Stimulated activated effector memory CD8-positive, alpha-beta T cell treated with anti-CD3 and anti-CD28 coated beads, Interleukin-12 subunit alpha, Interleukin-12 subunit beta, amount 100 ng/mL, for 72 hours (primary cell): ENCODE measurements at regions not wholly inside any gene's neighbourhood (a gene's known extent, or its start where the extent isn't known, plus 50 kb on each side); places are given as distances from the start of the nearest gene placed in this dataset.
A peak's percentile ranks its signal among the peaks of the same experiment; 100 is the strongest.
"Not testable (repeated sequence)": the region's sequence is repeated elsewhere in the genome, so short reads cannot be mapped to it uniquely, and the experiment has no call there.

Experiments used
- ATAC-seq: fragments of 150-1000 bp; cut with Tn5 transposase; 2 replicates; pipeline ENCODE4 v1.10.0; 2021
- DNase-seq, 2 donors: peaks; one replicate each; pipeline ENCODE4 v3.0.0; 2021 to 2022; ENCODE audit warnings: low spot score in 2 of 2
- H3K27ac Mint-ChIP-seq: one replicate; pipeline ENCODE4 v1.8.0; 2022; ENCODE audit warnings: mild to moderate bottlenecking, mixed read lengths
- H3K36me3 Mint-ChIP-seq: one replicate; pipeline ENCODE4 v1.8.0; 2022; ENCODE audit warnings: mild to moderate bottlenecking, mixed read lengths
- H3K4me1 Mint-ChIP-seq: one replicate; pipeline ENCODE4 v1.8.0; 2022; ENCODE audit warnings: mixed read lengths
- H3K4me3 Mint-ChIP-seq: one replicate; pipeline ENCODE4 v1.8.0; 2022; ENCODE audit warnings: mild to moderate bottlenecking, mixed read lengths
- H3K9me3 Mint-ChIP-seq: one replicate; pipeline ENCODE4 v1.8.0; 2022; ENCODE audit warnings: mixed read lengths

DNA sequence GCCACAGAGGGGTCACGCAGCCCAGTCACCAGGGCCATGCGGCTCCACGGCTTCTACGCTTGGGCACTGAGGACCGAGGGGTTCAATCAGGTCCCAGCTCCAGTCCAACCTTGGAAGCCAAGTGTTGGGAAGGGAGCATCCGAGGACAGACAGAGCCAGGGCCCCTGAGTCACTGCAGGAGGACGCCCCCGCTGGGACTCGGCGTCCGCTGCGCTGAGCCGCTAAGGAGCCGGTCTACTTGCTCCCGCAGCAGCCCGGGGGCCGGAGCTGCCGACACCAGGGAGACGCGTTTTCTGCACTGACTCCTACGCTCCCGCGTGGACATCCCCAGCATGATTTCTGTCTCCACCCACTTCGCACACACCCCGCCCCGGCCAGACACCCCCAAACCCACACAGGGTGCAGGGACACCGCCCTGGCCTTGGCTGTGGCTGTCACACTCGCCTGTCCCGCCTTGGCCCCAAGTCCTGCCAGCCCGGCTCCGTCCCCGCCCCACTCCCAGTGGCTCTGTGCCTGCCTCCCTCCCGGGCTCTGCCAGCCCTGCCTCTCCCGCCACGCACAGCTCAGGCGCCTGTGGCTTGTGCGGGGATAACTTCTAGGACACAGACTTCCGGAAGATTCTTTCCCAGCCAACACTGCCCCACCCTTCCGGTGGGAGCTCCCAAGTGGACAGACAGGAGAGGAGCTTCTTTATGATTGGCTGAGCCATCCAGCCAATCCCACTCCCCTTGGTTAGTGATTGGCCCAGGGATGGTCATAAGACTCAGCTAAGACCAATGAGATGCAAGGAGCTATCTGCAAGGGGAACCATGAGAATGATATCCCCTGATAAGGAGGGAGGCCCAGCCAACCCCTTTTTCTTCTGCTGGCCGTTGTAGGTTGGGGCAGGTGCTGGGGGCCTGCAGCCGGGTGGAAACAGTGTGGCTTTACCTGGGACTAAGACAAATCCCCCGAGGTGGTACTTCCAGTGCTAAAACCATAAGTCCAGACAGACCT, 118.9 kb upstream of the SFSWAP start:
- ATAC-seq = no peak
- H3K9me3 Mint-ChIP-seq = no peaks in the 10 kb centered on the region
- DNase-seq = no peak

DNA sequence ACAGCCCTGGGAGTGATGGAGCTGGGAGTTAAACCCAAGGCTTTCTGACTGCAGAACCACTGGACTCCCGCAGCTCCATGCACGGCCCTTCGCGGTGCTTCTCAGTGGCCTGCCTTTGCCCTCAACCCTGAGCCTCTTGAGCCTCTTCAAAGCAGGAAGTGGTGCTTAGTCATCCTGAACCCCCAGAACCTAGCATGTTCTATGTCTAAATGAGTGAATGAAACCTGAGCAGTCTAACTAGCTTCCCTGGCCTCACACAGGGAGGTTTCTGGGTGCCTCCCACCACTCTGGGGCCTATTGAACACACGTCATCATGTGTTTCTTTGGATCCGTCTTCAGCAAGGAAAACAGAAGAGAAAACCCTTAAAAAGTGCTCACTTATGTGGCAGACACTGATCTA, 117.9 kb upstream of the SFSWAP start:
- DNase-seq (peak in 1 of 2 donors; percentile 70), ATAC-seq (peak; percentile 99)
- H3K9me3 Mint-ChIP-seq = no peaks in the 10 kb centered on the region
- H3K4me1 Mint-ChIP-seq = peaks cover 16% of the 10 kb centered on the region
- H3K27ac Mint-ChIP-seq = no peak overlapping the region
- no peaks in the 10 kb centered on the region for H3K36me3 Mint-ChIP-seq
- H3K4me3 Mint-ChIP-seq = no peak overlapping the region

More for the DNA sequence above, 118.9 kb upstream of the SFSWAP start:
- Mint-ChIP-seq H3K4me1 (peaks cover 16% of the 10 kb centered on the region), H3K4me3 (no peak overlapping the region), H3K36me3 (no peaks in the 10 kb centered on the region), H3K27ac (no peak overlapping the region)

DNA sequence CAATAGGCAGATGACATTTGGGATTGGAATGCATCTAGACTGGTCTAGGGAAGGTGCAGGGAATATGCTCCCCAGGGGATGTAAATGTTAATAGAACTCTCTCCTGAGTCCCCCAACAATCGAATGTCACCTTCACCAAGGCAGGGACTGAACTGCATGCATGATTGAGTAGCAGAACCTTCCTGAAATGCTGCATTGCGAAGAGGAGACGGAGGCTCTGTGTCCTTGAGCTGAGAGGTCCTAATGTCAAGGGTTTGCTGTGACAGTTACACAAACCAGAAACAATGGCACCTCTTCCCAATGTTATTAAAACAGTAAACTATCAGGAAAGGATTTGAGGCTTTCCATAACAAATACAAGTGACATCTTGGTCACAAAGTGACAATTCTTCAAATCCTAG, 117.5 kb upstream of the SFSWAP start:
- Mint-ChIP-seq H3K4me1 (peaks cover 16% of the 10 kb centered on the region), H3K36me3 (no peaks in the 10 kb centered on the region), H3K4me3 (no peak overlapping the region), H3K27ac (no peak overlapping the region), H3K9me3 (no peaks in the 10 kb centered on the region)
- no peak for ATAC-seq
- DNase-seq = no peak

DNA sequence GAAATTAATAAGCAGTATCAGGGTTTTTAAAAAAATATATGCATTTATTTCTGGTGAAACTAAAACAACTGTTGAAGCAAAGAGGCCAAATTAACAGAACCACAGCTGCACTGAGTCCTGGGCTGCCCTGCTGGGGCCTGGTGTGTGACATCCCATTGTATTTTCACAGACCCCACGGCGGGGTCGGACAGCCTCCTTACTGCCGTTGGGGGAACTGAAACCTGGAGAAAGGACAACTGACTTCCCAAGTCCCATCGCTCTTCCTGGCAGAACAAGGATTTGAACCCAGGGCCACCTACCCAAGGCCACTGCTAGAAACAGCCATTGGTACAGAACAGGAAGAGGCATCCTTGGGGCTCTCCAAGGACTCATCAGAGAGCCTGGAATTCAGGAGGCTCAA, 114.8 kb upstream of the SFSWAP start:
- peaks cover 29% of the 10 kb centered on the region for H3K4me1 Mint-ChIP-seq
- ATAC-seq = no peak
- no peak overlapping the region for H3K4me3 Mint-ChIP-seq
- peaks cover 4% of the 10 kb centered on the region for H3K36me3 Mint-ChIP-seq
- H3K9me3 Mint-ChIP-seq = no peaks in the 10 kb centered on the region
- DNase-seq = no peak
- H3K27ac Mint-ChIP-seq = no peak overlapping the region

DNA sequence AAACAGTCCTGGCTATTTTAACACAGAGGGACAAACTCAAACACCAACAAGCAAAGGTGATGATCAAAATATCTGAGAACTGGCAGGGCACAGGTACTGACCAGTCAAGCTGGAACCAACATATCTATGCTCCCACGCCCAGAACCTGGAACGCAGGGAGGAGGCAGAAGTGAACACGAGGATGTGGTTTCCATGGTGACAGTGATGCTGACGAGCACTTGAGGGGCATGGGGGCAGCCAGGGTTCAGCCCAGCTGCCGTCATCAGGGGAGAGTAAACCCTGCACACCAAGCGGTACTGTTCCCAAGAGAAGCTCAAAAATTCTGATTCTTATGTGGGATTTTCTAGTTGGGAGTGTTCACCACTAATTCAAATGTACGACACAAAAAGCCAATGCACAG, 113.6 kb upstream of the SFSWAP start:
- Mint-ChIP-seq H3K4me3 (no peak overlapping the region), H3K9me3 (no peaks in the 10 kb centered on the region), H3K36me3 (peaks cover 4% of the 10 kb centered on the region), H3K27ac (no peak overlapping the region), H3K4me1 (peaks cover 28% of the 10 kb centered on the region)
- DNase-seq (no peak), ATAC-seq (no peak)

DNA sequence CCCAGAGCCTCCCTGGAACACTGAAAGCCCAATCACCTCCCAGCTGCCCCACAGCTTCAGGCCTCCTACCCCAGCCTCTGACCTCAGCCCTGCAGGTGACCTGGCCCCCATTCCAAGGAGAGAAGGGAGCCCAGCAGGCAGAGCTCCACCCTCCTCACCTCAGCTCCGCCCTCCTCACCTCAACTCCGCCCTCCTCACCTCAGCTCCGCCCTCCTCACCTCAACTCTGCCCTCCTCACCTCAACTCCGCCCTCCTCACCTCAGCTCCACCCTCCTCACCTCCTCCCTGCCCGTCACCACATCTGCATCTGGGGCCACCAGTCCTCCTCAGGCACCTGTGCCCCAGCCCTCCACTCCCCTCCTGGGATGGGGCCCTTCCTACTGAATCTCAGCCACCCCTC, 112.2 kb upstream of the SFSWAP start:
- ATAC-seq = peak; percentile 46
- Mint-ChIP-seq H3K27ac (no peak overlapping the region), H3K4me3 (no peak overlapping the region), H3K36me3 (peaks cover 4% of the 10 kb centered on the region), H3K9me3 (no peaks in the 10 kb centered on the region), H3K4me1 (peaks cover 28% of the 10 kb centered on the region)
- DNase-seq = no peak

DNA sequence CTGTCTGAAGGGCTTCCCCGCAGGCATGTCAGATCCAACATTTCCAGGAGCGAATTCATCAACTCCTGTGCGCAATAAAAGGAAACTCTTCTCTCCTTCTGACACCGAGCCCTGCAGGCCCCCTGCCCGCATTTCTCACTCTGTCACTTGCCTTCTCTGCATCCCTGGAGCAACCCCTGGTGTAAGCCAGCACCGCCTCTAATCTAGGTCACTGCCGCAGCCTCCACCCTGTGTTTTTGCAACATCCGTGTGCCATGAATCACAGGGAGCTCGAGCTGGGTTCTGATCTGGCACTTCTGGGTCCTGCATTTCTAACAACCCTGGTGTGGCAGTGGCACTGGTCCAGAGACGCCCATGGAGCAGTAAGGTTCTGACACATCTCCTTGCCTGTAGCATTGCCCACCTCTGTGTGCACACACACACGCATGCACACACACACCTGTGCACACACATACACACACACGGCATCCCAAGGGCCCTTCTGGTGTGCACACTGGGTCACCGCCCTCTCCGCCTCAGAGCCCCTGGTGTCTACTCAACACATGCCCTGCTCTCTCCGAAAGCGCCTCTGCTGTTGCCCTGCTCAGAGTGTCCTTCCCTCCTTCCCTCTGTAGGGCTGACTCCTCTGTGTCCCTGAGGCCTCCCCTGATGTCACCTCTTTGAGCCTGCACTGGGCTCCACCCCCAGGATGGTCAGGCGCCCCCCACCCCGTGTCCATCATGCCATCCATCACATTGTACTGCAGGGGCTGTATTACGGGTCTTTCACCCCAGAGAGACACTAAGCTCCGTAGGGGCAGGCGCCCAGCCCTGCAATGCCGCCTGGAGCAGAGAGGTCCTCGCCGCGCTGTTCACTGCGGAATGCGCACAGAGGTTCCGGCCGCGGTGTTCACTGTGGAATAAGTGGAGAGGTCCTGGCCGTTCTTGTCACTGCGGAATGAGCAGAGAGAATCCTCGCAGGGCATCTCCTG, 111.4 kb upstream of the SFSWAP start:
- no peak for DNase-seq
- H3K4me1 Mint-ChIP-seq = peaks cover 35% of the 10 kb centered on the region
- ATAC-seq = peak; percentile 45
- H3K4me3 Mint-ChIP-seq = no peak overlapping the region
- H3K36me3 Mint-ChIP-seq = peaks cover 4% of the 10 kb centered on the region
- no peaks in the 10 kb centered on the region for H3K9me3 Mint-ChIP-seq
- no peak overlapping the region for H3K27ac Mint-ChIP-seq

DNA sequence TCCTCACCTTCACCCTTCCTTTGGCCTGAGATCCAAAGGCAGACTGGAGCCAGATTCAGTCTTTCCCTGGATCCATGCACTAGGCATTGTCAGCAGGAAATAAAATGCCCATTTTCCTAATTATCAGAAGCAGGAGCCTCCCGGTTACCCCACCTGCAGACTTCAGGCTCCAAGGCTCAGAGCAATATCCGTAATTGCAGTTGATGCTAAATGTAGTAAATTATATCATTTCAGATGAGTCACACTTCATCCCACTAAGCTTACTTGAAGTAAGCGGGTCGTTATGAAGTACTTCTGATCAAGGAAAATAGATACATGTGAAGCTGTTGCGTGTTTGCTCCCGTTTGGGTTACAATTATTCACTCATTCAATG, 110.7 kb upstream of the SFSWAP start:
- ATAC-seq = no peak
- Mint-ChIP-seq H3K4me3 (no peak overlapping the region), H3K4me1 (peaks cover 42% of the 10 kb centered on the region), H3K27ac (no peak overlapping the region), H3K9me3 (no peaks in the 10 kb centered on the region), H3K36me3 (peaks cover 4% of the 10 kb centered on the region)
- no peak for DNase-seq

DNA sequence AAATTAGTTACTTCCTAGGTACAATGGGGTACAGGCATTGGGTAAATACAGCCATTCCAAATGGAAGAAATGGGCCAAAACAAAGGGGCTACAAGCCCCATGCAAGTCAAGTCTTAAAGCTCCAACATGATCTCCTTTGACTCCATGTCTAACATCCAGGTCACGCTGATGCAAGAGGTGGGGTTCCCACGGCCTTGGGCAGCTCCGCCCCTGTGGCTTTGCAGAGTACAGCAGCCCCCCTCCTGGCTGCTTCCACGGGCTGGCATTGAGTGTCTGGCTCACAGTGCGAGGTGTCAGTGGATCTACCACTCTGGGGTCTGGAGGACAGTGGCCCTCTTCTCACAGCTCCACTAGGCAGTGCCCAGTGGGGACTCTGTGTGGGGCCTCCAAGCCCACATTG, 109.4 kb upstream of the SFSWAP start:
- not testable (repeated sequence) for DNase-seq, H3K4me3 Mint-ChIP-seq, ATAC-seq, H3K36me3 Mint-ChIP-seq, H3K9me3 Mint-ChIP-seq
- H3K4me1 Mint-ChIP-seq = peaks cover 56% of the 10 kb centered on the region
- peak overlapping the region; percentile 89 for H3K27ac Mint-ChIP-seq

DNA sequence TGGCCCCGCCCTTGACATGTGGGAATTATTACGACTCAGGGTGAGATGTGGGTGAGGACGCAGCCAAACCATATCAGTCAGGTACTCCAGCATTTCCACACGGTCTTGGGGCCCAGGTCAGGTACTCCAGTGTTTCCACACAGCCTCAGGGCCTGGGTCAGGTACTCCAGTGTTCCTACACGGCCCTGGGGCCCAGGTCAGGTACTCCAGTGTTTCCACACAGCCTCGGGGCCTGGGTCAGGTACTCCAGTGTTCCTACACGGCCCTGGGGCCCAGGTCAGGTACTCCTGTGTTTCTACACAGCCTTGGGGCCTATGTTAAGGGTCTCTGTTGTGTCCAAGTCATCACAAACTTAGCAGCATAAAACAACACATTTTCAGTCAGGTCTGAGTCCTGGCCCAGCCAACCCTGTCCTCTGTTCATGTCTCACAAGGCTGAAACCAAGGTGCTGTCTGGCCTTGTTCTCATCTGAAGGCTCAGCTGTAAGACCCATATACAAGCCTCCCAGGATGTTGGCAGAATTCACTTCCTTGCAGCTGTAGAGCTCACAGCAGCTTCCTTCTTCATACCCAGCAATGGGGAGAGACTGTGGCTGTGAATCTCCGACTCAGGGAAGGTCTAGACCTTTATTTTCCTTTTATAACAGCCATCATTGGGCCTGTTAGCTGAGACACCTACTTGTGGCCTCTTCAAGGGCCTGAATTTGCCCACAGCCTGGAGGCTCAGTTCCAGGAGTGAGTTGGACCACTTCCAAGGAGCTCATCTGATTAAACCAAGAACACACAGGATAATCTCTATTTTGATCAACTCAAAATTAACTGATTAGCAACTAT, 107.6 kb upstream of the SFSWAP start:
- Mint-ChIP-seq H3K9me3 (no peaks in the 10 kb centered on the region), H3K27ac (peak overlapping the region; percentile 89), H3K36me3 (peaks cover 10% of the 10 kb centered on the region), H3K4me3 (peak overlapping the region; percentile 73), H3K4me1 (peaks cover 72% of the 10 kb centered on the region)
- ATAC-seq (no peak), DNase-seq (no peak)

DNA sequence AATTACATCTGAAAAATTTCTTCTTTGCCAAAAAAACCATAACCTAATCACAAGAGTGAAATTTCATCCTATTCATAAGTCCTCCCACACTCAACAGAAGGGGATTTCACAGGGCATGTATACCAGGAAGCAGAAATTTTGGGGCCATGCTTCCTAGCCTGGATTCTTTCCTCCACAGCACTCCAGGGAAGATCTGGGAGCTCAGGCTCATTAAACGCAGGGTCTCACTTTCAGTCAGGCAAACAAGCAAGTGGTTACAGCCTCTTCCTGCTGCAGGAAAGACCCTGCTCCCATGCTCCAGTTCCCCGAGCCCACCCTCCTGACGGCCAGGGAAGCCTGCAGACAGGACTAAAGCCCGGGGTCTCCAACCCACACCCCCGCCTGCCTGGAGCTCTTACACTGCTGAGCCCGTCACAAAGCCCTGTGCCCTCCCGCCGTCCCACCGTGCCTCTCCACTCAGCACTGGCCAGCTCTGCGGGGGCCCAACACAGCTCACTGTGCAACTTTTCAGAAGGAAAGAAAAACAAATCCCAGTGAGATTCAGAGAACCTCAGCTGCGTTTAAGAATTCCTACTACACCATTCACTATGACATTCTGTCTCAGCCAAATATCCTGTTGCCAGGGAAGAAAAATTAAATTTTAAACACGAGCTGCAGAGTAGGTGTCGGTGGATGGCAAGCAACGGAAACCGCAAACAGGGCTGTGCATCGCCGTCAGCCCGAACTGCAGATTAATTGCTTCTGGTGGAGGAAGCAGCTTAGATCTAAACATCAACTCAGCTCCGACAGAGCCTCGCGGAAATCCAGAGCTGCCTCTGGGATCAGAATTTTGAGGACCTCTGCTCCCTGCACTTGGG, 106.7 kb upstream of the SFSWAP start:
- no peak for DNase-seq
- peaks cover 72% of the 10 kb centered on the region for H3K4me1 Mint-ChIP-seq
- peak overlapping the region; percentile 73 for H3K4me3 Mint-ChIP-seq
- peak; percentile 17 for ATAC-seq
- peaks cover 7% of the 10 kb centered on the region for H3K36me3 Mint-ChIP-seq
- peak overlapping the region; percentile 89 for H3K27ac Mint-ChIP-seq
- H3K9me3 Mint-ChIP-seq = no peaks in the 10 kb centered on the region

DNA sequence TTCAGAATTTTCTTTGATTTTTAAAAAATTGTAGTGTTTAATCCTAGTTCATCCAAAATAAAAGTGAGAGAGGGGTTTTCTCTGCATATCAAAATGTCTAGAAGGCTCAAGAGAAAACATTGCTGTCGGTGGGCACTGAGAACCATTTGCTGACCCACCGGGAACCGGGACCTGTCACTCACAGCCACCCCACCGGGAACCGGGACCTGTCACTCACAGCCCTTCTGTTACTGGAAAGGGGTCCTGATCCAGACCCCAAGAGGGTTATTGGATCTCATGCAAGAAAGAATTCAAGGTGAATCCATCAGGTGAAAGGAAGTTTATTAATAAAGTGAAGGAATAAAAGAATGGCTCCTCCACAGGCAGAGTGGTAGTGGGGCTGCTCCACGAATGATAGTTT, 106.0 kb upstream of the SFSWAP start:
- peak overlapping the region; percentile 73 for H3K4me3 Mint-ChIP-seq
- DNase-seq = no peak
- H3K9me3 Mint-ChIP-seq = no peaks in the 10 kb centered on the region
- H3K27ac Mint-ChIP-seq = no peak overlapping the region
- peaks cover 71% of the 10 kb centered on the region for H3K4me1 Mint-ChIP-seq
- peaks cover 7% of the 10 kb centered on the region for H3K36me3 Mint-ChIP-seq
- ATAC-seq = no peak

DNA sequence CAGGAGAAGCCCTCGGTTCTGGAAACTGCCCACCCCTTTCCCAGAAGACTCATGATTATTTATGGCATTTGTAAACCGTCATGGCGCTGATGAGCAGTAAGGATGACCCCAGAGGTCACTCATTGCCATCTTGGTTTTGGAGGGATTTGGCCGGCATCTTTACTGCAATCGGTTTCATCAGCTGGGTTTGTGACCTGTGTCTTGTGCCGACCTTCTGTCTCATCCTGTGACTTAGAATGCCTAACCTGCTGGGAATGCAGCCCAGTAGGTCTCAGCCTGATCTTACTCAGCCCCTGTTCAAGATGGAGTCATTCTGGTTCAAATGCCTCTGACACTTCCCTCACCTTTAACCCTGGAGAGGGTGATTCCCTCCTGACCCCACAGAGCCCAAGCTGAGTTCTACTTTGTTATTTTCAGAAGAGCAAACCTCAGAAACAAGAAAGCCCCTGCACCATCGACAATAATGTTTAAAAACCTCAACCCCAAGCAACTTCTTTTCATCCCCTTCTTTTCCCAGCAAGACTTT, 105.5 kb upstream of the SFSWAP start:
- Mint-ChIP-seq H3K36me3 (peaks cover 7% of the 10 kb centered on the region), H3K4me3 (peak overlapping the region; percentile 73), H3K9me3 (no peaks in the 10 kb centered on the region), H3K4me1 (peaks cover 71% of the 10 kb centered on the region), H3K27ac (peak overlapping the region; percentile 78)
- DNase-seq (no peak), ATAC-seq (no peak)
